GM19455 (cell line): ENCODE measurements at regions not wholly inside any gene's neighbourhood (a gene's known extent, or its start where the extent isn't known, plus 50 kb on each side); places are given as distances from the start of the nearest gene placed in this dataset.

Experiments used
- ATAC-seq: cut with Tn5 transposase; IDR thresholded peaks from one replicate; pipeline ENCODE4 v1.9.1; 2021; ENCODE audit not compliant: unreplicated experiment

DNA sequence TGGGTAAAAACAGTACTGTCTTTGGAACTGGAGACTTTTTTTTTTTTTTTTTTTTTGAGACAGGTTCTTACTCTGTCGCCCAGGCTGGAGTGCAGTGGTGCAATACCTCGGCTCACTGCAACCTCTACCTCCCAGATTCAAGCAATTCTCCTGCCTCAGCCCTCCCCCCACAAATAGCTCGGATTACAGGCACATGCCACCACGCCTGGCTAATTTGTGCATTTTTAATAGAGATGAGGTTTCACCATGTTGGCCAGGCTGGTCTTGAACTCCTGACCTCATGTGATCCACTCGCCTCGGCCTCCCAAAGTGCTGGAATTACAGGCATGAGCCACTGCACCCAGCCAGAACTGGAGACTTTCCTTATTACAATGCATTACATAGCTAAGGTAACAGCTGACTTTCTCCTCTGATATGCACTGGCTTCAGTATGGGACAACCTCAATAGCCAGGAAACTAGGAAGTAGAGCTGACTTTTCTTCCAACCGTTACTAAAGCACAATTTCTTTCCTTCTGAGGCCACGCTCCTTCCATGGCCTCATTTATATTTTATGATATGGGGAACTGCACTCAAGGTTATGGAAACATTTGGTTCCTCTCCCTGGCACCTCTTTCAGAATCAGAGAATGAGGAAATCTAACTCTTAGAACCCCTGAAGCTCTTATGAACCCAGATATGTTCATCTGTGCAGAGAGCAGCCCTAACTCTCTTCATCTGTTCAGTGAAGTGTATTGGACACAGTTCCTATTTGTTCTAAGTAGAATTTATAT is 53.5 kb upstream of the FAM9B start:
- ATAC-seq, result no peak

- ATAC-seq, result no peak
These were observed 55.0 kb upstream of the FAM9B start for GRCh38 chrX:9088896-9089295.

DNA sequence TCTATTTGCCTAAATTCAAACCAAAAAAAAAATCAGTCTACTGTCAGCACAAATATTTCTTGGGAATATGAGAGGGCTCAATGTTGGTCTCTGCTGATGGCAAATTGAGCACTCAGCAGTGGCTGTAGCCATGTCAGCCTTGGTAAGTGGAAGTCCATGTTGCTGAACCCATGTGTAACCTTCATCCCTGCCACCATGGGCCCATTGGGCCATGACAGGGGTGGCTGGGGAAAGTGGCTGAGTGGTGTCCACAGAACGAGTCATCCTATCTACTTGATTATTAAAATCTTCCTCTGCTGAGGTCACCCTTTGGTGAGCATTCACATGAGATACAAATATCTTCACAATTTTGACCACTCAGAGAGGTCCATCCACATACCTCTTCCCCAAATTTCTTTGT is 56.8 kb upstream of the FAM9B start:
- ATAC-seq, result no peak

GRCh38 chrX:9091258-9091657 is 57.3 kb upstream of the FAM9B start:
- ATAC-seq, result no peak

DNA sequence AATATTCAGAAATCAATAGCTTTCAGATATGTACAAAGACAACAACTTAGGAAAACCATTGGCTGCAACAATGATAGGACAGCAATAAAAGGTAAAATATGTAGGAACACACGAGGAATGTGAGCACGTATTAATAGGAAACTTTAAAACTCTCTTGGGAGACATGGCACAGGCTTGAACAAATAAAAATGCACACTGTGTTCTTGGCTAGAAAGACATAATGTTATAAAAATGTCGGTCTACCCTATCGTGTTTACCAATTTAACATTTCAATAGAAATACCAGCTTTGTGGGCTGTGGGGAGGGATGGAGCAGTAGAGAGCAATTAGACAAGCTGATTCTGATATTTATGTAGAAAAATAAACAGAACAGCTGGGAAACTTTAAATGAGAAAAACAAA is 69.0 kb upstream of the FAM9B start:
- ATAC-seq, result no peak

DNA sequence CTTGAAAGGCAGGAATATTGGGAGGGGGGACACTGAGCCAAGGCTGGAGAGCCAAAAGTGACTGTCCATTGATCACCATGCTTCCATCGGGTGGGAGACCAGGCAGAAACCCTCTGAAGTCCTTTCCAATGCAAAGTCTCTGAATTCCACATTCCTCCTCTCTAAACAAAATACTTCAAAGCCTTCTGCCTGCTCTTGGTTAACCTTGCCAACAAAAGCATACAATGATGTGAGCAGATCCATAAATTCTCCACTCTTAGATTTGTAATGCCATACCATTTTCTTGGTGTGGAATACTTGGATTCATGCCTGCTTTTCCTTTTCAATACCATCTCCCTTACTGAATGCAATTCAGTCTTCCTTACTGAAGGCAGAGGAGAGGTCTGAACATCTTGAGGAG is 74.1 kb upstream of the FAM9B start:
- no peak for ATAC-seq

GRCh38 chrX:9110808-9111207 is 76.9 kb upstream of the FAM9B start:
- ATAC-seq, result no peak

DNA sequence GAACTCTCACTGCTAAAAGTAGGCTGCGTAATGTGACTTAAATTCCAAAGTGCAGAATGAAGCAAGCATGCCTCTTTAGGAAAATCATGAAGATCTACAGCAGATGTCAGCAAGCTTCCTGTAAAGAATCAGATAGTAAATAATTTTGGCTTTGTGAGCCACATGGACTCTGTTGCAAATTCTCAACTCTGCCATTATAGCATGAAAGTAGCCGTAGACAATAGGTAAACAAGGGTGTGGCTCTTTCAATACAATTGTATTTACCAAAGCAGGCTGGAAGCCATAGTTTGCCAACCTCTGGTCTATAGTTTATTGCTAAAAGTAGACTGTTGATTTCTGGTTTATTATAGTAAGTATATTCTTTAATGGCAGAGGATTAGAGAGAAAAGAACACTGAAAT is 80.3 kb upstream of the FAM9B start:
- no peak for ATAC-seq

GRCh38 chrX:9117851-9118250 is 83.9 kb upstream of the FAM9B start:
- no peak for ATAC-seq

DNA sequence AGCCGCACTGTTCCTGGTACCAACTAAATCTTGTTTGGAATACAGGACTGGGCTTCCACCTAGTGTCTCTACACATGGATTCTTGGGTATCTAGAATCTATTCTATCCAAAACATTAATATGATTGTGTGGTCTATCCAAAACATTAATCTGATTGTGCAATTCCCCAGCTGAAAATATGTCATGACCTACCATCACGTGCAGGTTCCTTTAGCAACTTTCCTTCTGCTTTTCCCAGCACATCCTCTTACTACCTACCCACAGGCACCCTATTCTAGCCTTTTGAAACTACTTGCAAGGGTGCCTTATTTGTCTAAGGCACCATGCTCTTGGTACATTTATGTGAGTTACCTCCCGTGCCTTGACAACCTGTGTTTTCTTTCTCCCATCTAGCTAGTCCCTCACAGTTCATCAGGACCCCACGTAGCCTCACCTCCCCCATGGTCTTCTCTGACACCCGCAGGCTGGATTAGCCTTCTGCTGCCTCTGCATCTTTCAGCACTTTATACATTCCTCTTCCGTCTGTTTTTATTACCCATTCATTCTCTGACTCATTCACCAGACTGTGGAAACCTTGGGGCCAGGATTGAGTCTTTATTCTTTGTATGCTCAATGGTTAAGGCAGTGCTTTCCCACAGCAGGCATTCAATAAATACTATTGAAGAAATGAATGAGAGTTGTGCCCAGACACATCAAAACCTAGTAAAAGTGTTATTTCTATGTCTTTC is 88.8 kb upstream of the FAM9B start:
- ATAC-seq, result no peak

GRCh38 chrX:9127986-9128385 is 94.1 kb upstream of the FAM9B start:
- no peak for ATAC-seq

GRCh38 chrX:9130031-9130430 is 96.1 kb upstream of the FAM9B start:
- ATAC-seq, result no peak

- no peak for ATAC-seq
These were observed 97.1 kb upstream of the FAM9B start for GRCh38 chrX:9131066-9131465.

DNA sequence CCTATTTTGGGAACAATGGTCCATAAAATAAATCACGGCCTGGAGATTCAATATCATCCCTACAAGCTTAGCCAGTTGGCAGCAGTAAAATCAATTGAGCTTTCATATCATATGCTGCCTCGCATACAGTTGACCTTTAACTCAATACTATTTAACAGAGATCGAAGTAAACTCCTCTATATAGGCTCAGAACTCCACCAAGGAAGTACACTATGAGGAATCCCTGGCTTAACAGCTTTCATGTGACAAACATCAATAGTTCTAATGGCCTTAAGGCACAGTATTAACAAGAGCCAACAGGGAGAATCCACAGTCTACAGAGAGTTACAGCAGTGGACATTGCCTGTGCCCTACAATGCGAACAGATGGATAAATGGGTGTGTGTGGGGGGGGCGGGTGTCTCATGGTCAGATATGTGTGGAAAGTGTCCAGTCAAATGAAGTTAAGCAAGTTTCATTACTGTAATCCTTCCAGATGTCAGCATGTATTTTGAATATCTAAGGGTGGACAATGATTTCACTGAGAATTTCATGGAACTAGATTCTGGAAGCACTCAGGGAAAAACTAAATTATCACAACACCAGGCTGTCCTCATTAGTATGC is 98.2 kb upstream of the FAM9B start:
- no peak for ATAC-seq

DNA sequence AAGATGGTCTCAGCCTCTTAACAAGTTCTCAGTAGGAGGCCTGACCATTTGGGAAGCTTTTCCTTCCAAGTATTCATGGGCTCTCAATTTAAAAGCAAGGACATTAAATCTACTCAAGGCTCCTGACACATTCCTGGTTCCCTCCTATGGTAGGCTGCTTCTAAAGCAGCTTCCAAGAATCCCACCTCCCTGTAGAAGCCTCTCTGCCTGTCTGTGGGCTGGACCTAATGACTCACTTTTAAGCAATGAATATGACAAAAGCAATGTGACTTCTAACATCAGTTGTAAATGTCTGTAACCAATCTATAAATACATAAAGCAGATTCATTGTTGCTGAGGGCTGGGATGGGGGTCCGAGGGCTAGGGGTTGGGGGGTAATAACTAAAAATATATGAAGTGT is 99.5 kb upstream of the FAM9B start:
- ATAC-seq, result no peak

DNA sequence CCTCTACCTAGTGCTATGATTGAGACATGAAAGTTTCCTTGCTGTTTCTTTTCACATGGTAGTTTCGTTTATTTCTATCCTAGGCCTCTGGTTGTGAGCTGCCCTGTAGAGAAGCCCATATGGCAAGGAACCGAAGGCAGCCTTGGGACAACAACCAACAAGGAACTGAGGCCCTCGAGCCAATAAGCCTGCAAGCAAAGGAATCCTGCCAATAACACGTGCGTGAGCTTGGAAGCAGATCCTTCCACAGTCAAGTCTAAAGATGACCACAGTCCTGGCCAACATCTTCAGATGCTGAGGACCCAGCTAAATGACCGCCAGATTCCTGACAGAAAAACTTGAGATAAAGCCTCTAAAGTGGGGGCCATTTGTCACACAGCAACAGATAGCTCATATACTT is 100.4 kb upstream of the FAM9B start:
- no peak for ATAC-seq

DNA sequence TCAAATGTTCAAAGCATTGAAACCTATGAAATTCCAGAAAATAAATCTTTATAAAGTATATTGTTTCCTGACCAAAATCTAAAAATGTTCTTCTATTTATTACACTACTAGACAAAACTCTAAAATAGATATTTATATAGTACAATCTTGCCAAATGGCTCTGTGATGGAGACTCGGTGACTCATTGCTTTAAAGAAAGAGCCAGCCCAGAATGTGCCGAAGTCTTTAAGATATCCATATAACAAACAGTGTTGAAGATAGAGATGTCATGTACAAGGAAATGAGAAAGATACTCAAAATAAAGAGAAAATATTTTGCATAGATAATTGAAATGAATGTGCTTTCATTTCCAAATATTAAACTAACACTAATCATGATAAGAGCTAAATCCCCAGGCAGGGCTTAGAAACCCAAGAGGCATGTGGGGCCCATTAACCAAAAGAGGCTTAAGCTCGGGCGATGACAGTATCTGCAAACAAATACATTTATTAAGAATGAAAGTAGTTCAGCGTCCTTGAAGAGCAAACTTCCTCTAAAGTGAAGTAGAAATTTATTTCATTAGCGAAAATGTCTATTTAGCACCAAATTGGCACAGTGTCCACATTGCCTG is 102.1 kb upstream of the FAM9B start:
- no peak for ATAC-seq

DNA sequence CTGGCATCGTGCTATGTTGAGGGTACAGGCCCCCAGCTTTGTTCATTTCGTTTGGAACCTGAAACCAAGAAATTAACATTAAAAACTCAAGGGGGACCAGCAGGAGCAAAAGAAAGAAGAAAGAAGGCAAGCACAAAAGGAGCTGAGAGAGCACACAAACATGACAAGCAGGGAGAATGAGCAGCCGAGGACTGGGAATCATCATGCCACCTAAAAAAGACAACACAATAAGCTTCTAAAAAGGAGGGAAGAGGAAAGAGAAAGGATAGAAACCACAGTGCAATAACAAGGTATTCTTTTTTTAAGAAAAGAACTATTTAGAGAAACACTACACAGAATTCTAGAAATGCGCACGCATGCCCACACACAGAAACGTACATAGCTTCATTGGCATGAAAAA is 103.2 kb upstream of the FAM9B start:
- ATAC-seq, result no peak

DNA sequence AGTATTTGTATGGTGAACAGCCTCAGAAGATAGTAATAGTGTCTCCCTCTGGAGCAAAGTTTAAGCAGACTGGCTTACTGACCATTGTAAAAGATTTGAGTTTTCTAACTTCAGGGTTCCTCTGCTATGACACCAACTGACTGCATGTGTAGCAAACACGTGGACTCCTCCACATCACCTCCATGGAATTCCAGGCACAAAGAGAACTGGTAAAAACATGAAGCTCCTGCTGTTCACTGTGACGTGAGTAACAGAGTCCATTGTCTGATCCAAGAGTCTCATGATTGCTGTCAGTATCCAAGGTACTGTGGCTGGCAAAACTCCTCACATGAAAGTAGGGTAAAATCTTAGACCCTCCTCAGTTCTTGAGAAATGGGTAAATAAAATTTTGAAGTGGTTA is 107.6 kb upstream of the FAM9B start:
- ATAC-seq, result no peak

DNA sequence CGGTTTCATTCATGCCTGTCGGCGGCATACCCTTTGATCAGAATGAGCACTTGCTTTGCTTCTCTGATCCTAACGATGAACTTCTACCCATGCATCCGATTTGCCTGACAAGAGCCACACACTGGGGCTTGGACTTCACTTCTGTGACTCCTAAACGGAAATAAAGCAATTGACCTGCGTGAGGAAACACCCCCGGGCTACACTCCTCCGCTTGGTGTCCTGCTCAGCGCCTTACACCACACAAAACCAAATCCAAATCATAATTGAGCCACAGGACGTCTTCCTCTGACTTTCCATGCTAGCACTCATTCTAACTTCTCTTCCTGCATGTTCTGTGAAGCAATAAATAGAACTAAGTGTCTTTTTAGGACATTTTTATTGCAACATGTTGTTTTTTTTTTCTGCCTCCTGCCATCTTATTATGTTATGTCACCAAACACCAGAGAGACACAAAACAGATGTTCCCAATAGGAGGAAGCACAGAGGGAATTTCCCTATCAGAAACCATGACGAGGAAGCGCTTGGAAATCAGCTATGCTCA is 110.8 kb upstream of the FAM9B start:
- no peak for ATAC-seq

- ATAC-seq, result no peak
These were observed 112.7 kb upstream of the FAM9B start for GRCh38 chrX:9146657-9147056.

- no peak for ATAC-seq
These were observed 113.2 kb upstream of the FAM9B start for GRCh38 chrX:9147086-9147485.
